Smooth muscle cell (in vitro differentiated cells): ENCODE measurements at regions not wholly inside any gene's neighbourhood (a gene's known extent, or its start where the extent isn't known, plus 50 kb on each side); places are given as distances from the start of the nearest gene placed in this dataset.

ENCODE experiments used
- DNase-seq: peaks from one replicate; lab custom pipeline; 2025; ENCODE audit not compliant: unreplicated experiment; lab: John Stamatoyannopoulos, UW
- H2AFZ ChIP-seq: fragments of 200-600 bp; sonication (generic); 2 replicates; pipeline ENCODE4 v1.6.0; 2016; ENCODE audit warnings: antibody characterized with exemption, low read depth, mild to moderate bottlenecking
- H3F3A ChIP-seq: fragments of 200-600 bp; sonication (generic); 2 replicates; pipeline ENCODE4 v1.6.0; 2017; ENCODE audit warnings: antibody characterized with exemption, low read depth
- H3K27ac ChIP-seq: fragments of 200-600 bp; sonication (generic); 2 replicates; pipeline ENCODE4 v1.5.1; 2016; ENCODE audit warnings: low read depth, mild to moderate bottlenecking
- H3K27me3 ChIP-seq: fragments of 200-600 bp; sonication (generic); 2 replicates; pipeline ENCODE4 v1.6.1; 2016; ENCODE audit warnings: low read depth, mild to moderate bottlenecking
- H3K36me3 ChIP-seq: fragments of 200-600 bp; sonication (generic); 2 replicates; pipeline ENCODE4 v1.5.1; 2016; ENCODE audit warnings: low read depth
- H3K4me1 ChIP-seq: fragments of 200-600 bp; sonication (generic); 2 replicates; pipeline ENCODE4 v1.5.1; 2016; ENCODE audit warnings: low read depth
- H3K4me2 ChIP-seq: fragments of 200-600 bp; sonication (generic); 2 replicates; pipeline ENCODE4 v1.6.0; 2016; ENCODE audit warnings: mild to moderate bottlenecking
- H3K4me3 ChIP-seq: fragments of 200-600 bp; sonication (generic); 2 replicates; pipeline ENCODE4 v1.5.1; 2016; ENCODE audit warnings: mild to moderate bottlenecking
- H3K79me2 ChIP-seq: fragments of 200-600 bp; sonication (generic); 2 replicates; pipeline ENCODE4 v1.6.0; 2016; ENCODE audit warnings: low read depth, mild to moderate bottlenecking
- H3K9ac ChIP-seq: fragments of 200-600 bp; sonication (generic); 2 replicates; pipeline ENCODE4 v1.6.0; 2016; ENCODE audit warnings: low read depth
- H3K9me3 ChIP-seq: fragments of 200-600 bp; sonication (generic); replicated peaks from 2 replicates; pipeline ENCODE4 v1.5.1; 2016; ENCODE audit warnings: low read depth
- H4K20me1 ChIP-seq: fragments of 200-600 bp; sonication (generic); 2 replicates; pipeline ENCODE4 v1.6.0; 2016; ENCODE audit warnings: low read depth
- WGBS: methylation state at CpG from one replicate; pipeline ENCODE4 v1.1.7; 2016; ENCODE audit warnings: low lambda C conversion rate; 5-methylcytosine and 5-hydroxymethylcytosine counted together
- TF ChIP-seq, protein P1 (sequence below): fragments of 200-600 bp; sonication (generic); IDR thresholded peaks from 2 replicates; pipeline ENCODE4 v1.5.1; 2017; ENCODE audit warnings: borderline replicate concordance, mild to moderate bottlenecking, antibody characterized with exemption; ENCODE audit not compliant: insufficient read depth, poor library complexity, severe bottlenecking

- WGBS, result 90% methylated on average over 5 of the region's 5 CpGs
- H3K27ac ChIP-seq, result no peak overlapping the region
These were observed 97.0 kb upstream of the PTPRM start for GRCh38 chr18:7470101-7470500.

GRCh38 chr18:7470503-7470902 lies 96.6 kb upstream of the PTPRM start:
- Histone ChIP-seq H3K27ac (no peak overlapping the region), H3K9ac (no peak overlapping the region), H2AFZ (no peak overlapping the region), H3K4me1 (no peaks in the 10 kb centered on the region), H3K27me3 (peaks cover 7% of the 10 kb centered on the region), H3K4me2 (no peak overlapping the region), H4K20me1 (no peaks in the 10 kb centered on the region), H3K9me3 (no peaks in the 10 kb centered on the region), H3K36me3 (no peaks in the 10 kb centered on the region), H3K4me3 (no peak overlapping the region), H3K79me2 (no peaks in the 10 kb centered on the region), H3F3A (no peaks in the 10 kb centered on the region)
- TF ChIP-seq, protein P1, sequence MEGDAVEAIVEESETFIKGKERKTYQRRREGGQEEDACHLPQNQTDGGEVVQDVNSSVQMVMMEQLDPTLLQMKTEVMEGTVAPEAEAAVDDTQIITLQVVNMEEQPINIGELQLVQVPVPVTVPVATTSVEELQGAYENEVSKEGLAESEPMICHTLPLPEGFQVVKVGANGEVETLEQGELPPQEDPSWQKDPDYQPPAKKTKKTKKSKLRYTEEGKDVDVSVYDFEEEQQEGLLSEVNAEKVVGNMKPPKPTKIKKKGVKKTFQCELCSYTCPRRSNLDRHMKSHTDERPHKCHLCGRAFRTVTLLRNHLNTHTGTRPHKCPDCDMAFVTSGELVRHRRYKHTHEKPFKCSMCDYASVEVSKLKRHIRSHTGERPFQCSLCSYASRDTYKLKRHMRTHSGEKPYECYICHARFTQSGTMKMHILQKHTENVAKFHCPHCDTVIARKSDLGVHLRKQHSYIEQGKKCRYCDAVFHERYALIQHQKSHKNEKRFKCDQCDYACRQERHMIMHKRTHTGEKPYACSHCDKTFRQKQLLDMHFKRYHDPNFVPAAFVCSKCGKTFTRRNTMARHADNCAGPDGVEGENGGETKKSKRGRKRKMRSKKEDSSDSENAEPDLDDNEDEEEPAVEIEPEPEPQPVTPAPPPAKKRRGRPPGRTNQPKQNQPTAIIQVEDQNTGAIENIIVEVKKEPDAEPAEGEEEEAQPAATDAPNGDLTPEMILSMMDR, result no peak
- 96% methylated on average over 3 of the region's 3 CpGs for WGBS
- DNase-seq, result no peak

More at GRCh38 chr18:7470101-7470500, 97.0 kb upstream of the PTPRM start:
- no peak overlapping the region for H3K4me3 ChIP-seq
- H3K79me2 ChIP-seq, result no peaks in the 10 kb centered on the region
- H3K27me3 ChIP-seq, result peaks cover 6% of the 10 kb centered on the region
- no peak overlapping the region for H3K9ac ChIP-seq
- no peak overlapping the region for H2AFZ ChIP-seq
- no peak for DNase-seq
- no peaks in the 10 kb centered on the region for H3K36me3 ChIP-seq
- no peaks in the 10 kb centered on the region for H3F3A ChIP-seq
- H3K4me1 ChIP-seq, result no peaks in the 10 kb centered on the region
- TF ChIP-seq, protein P1, result no peak
- H3K9me3 ChIP-seq, result no peaks in the 10 kb centered on the region
- H4K20me1 ChIP-seq, result no peaks in the 10 kb centered on the region
- H3K4me2 ChIP-seq, result no peak overlapping the region

DNA sequence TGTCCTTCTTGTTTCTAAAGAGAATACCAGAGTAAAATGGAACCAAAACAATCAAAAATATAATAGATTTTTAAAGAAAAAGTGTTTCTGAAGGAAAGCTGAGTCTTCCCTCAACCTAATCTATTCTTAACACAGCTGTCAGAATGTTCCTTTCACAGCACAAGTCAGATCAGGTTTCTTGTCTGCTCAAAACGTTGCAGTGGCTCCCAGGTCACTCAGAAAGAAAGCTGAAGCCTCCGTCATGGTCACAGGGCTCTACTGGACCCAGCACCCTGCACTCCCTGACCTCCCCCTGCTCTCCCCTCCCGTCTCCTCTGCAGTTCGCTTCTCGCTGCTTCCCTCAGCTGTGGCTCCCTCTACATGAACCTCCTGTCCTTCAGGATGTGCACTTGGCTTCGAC lies 90.7 kb upstream of the PTPRM start:
- H3K9ac ChIP-seq, result no peak overlapping the region
- no peak for DNase-seq
- H3K27ac ChIP-seq, result no peak overlapping the region
- no peak overlapping the region for H2AFZ ChIP-seq
- H3K27me3 ChIP-seq, result peaks cover 10% of the 10 kb centered on the region
- H3K79me2 ChIP-seq, result no peaks in the 10 kb centered on the region
- H3K4me2 ChIP-seq, result no peak overlapping the region
- H3K4me3 ChIP-seq, result no peak overlapping the region
- H3K4me1 ChIP-seq, result no peaks in the 10 kb centered on the region
- TF ChIP-seq, protein P1, result no peak
- H3K36me3 ChIP-seq, result no peaks in the 10 kb centered on the region
- H4K20me1 ChIP-seq, result no peaks in the 10 kb centered on the region
- H3F3A ChIP-seq, result no peaks in the 10 kb centered on the region
- WGBS, result 79% methylated on average over 6 of the region's 6 CpGs
- no peaks in the 10 kb centered on the region for H3K9me3 ChIP-seq

DNA sequence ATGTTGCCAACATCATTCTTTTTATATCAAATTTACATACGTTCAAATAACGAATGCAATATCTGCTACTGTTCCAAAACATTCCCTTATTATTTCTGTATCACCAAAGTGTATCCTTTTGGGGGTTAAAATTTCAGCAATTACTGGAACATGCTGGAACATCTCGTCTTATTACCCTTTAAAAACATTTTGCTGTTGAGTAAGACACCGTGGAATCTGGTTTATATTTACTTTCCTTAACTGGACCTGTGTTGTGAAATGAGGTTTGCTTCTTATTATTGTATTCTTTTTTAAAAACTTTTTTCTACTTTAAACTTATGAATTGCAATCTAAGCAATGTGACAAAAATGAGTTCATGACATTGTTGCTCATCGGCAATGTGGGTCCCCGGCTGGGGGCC lies 87.4 kb upstream of the PTPRM start:
- no peak overlapping the region for H2AFZ ChIP-seq
- no peak for DNase-seq

More for the DNA sequence above, 87.4 kb upstream of the PTPRM start:
- Histone ChIP-seq H3K4me3 (no peak overlapping the region), H3K4me2 (no peak overlapping the region), H4K20me1 (no peaks in the 10 kb centered on the region), H3K27me3 (peaks cover 4% of the 10 kb centered on the region), H3K9ac (no peak overlapping the region), H3K36me3 (no peaks in the 10 kb centered on the region), H3K27ac (no peak overlapping the region), H3K9me3 (no peaks in the 10 kb centered on the region), H3K79me2 (no peaks in the 10 kb centered on the region), H3F3A (no peaks in the 10 kb centered on the region), H3K4me1 (no peaks in the 10 kb centered on the region)
- TF ChIP-seq, protein P1, result no peak
- 74% methylated on average over 6 of the region's 6 CpGs for WGBS
